WERI-Rb-1 (cell line): ENCODE measurements at regions not wholly inside any gene's neighbourhood (a gene's known extent, or its start where the extent isn't known, plus 50 kb on each side); places are given as distances from the start of the nearest gene placed in this dataset.

Source experiments
- DNase-seq: peaks from one replicate; pipeline ENCODE4 v3.0.0-alpha.2; 2020
- H3K27ac ChIP-seq: fragments of 250-450 bp; sonication (Bioruptor Pico); 2 replicates; pipeline ENCODE4 v1.5.1; 2020; ENCODE audit warnings: mild to moderate bottlenecking, moderate library complexity
- H3K27me3 ChIP-seq: fragments of 250-450 bp; sonication (Bioruptor Pico); 2 replicates; pipeline ENCODE4 v1.5.1; 2021; ENCODE audit warnings: mild to moderate bottlenecking, low read depth, moderate library complexity; ENCODE audit not compliant: insufficient read depth, severe bottlenecking
- H3K36me3 ChIP-seq: fragments of 250-450 bp; sonication (Bioruptor Pico); 2 replicates; pipeline ENCODE4 v1.5.1; 2020; ENCODE audit warnings: mild to moderate bottlenecking, moderate library complexity
- H3K4me3 ChIP-seq: 2 replicates; pipeline ENCODE4 v1.5.1; 2011; ENCODE audit warnings: low read depth, mild to moderate bottlenecking, control low read depth, low read length
- H3K9me3 ChIP-seq: fragments of 250-450 bp; sonication (Bioruptor Pico); 2 replicates; pipeline ENCODE4 v1.5.1; 2021; ENCODE audit warnings: mild to moderate bottlenecking, moderate library complexity; ENCODE audit not compliant: severe bottlenecking
- TF ChIP-seq, protein P1 (sequence below): IDR thresholded peaks from 2 replicates; pipeline ENCODE4 v1.5.1; 2011; ENCODE audit warnings: low read depth, mild to moderate bottlenecking, control low read depth, inconsistent platforms, low read length

GRCh38 chr1:184185347-184185746 is 133.8 kb downstream of the TSEN15 start:
- Histone ChIP-seq H3K36me3 (no peaks in the 10 kb centered on the region), H3K4me3 (no peak overlapping the region), H3K27me3 (no peaks in the 10 kb centered on the region), H3K27ac (no peak overlapping the region), H3K9me3 (no peaks in the 10 kb centered on the region)
- TF ChIP-seq, protein P1, sequence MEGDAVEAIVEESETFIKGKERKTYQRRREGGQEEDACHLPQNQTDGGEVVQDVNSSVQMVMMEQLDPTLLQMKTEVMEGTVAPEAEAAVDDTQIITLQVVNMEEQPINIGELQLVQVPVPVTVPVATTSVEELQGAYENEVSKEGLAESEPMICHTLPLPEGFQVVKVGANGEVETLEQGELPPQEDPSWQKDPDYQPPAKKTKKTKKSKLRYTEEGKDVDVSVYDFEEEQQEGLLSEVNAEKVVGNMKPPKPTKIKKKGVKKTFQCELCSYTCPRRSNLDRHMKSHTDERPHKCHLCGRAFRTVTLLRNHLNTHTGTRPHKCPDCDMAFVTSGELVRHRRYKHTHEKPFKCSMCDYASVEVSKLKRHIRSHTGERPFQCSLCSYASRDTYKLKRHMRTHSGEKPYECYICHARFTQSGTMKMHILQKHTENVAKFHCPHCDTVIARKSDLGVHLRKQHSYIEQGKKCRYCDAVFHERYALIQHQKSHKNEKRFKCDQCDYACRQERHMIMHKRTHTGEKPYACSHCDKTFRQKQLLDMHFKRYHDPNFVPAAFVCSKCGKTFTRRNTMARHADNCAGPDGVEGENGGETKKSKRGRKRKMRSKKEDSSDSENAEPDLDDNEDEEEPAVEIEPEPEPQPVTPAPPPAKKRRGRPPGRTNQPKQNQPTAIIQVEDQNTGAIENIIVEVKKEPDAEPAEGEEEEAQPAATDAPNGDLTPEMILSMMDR = no peak
- DNase-seq = no peak

- no peak for DNase-seq
- Histone ChIP-seq H3K27ac (no peak overlapping the region), H3K27me3 (no peaks in the 10 kb centered on the region), H3K9me3 (no peaks in the 10 kb centered on the region), H3K36me3 (no peaks in the 10 kb centered on the region), H3K4me3 (no peak overlapping the region)
- TF ChIP-seq, protein P1 = no peak
Observed at GRCh38 chr1:184186167-184186566, 134.6 kb downstream of the TSEN15 start.

DNA sequence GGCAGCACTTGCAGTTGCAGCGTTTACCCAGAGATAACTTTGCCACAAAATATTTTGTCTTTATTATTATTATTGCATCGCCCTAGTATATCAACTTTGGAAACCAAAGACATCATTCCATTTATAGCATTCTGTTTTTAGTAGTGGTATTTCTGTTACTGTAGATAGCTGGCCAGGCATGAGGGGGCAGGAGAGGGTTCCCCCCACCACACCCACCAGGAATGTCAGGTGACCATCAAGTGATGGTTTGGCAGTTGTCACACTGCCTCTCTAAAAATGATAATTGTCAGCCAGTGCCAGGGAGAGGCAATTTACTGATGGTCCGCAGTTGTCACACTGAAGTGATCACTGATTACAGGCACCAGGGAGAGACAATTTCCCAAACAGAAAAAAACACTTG is 135.6 kb downstream of the TSEN15 start:
- TF ChIP-seq, protein P1 = no peak
- no peaks in the 10 kb centered on the region for H3K9me3 ChIP-seq
- no peak for DNase-seq

GRCh38 chr1:184188037-184188436 is 136.5 kb downstream of the TSEN15 start:
- H3K36me3 ChIP-seq = no peaks in the 10 kb centered on the region
- peaks cover 9% of the 10 kb centered on the region for H3K27me3 ChIP-seq
- no peak overlapping the region for H3K4me3 ChIP-seq
- no peak overlapping the region for H3K27ac ChIP-seq
- TF ChIP-seq, protein P1 = no peak
- no peaks in the 10 kb centered on the region for H3K9me3 ChIP-seq
- DNase-seq = no peak

More for the DNA sequence above, 135.6 kb downstream of the TSEN15 start:
- H3K27me3 ChIP-seq = peaks cover 7% of the 10 kb centered on the region
- H3K4me3 ChIP-seq = no peak overlapping the region
- no peak overlapping the region for H3K27ac ChIP-seq
- H3K36me3 ChIP-seq = no peaks in the 10 kb centered on the region

GRCh38 chr1:184189361-184189760 is 137.8 kb downstream of the TSEN15 start:
- no peak for DNase-seq
- H3K27me3 ChIP-seq = peaks cover 9% of the 10 kb centered on the region
- TF ChIP-seq, protein P1 = no peak
- no peak overlapping the region for H3K4me3 ChIP-seq
- H3K36me3 ChIP-seq = no peaks in the 10 kb centered on the region
- no peak overlapping the region for H3K27ac ChIP-seq
- H3K9me3 ChIP-seq = no peaks in the 10 kb centered on the region

DNA sequence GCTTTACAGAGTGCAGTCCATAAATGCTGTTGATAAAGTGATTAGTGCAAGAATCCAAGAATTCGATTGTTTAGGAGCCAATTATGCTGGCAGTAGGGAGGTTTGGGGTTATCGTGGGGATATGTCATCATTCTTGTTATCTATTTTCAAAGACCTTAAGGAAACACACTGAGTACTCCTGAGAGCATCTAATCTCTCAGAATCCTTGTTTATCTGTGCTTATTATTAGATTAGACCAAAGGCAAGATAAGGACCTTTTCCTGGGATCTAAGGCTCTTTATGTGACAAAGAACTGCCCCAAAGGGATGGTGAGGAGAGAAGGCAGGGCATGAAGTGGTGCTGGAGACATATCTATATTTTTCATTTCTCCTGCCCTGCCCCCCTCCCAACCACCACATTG is 139.1 kb downstream of the TSEN15 start:
- peaks cover 9% of the 10 kb centered on the region for H3K27me3 ChIP-seq
- DNase-seq = no peak
- TF ChIP-seq, protein P1 = no peak
- H3K4me3 ChIP-seq = no peak overlapping the region
- H3K9me3 ChIP-seq = no peaks in the 10 kb centered on the region
- H3K36me3 ChIP-seq = no peaks in the 10 kb centered on the region
- no peak overlapping the region for H3K27ac ChIP-seq
